SK-N-SH (cell line): ENCODE measurements at regions not wholly inside any gene's neighbourhood (a gene's known extent, or its start where the extent isn't known, plus 50 kb on each side); places are given as distances from the start of the nearest gene placed in this dataset.

Experiments
- CTCF ChIA-PET: fragments of 300-600, 350-600 bp; formaldehyde crosslinking; extraction: SDS; loops from one replicate; lab custom pipeline; 2021; lab: Yijun Ruan, JAX
- POLR2A ChIA-PET: fragments of 350-600 bp; sonication (Branson Sonifier 250); formaldehyde crosslinking; extraction: SDS; loops from one replicate; lab custom pipeline; 2020; ENCODE audit warnings: antibody characterized with exemption, inconsistent platforms; lab: Yijun Ruan, JAX
- DNase-seq: peaks from one replicate; pipeline ENCODE4 v3.0.0; 2012
- H2AFZ ChIP-seq: fragments of 200-600 bp; sonication (generic); 2 replicates; pipeline ENCODE4 v1.8.1; 2016; ENCODE audit warnings: antibody characterized with exemption, mild to moderate bottlenecking, low read depth
- H3F3A ChIP-seq: fragments of 200-600 bp; sonication (generic); replicated peaks from 2 replicates; pipeline ENCODE3; 2016; ENCODE audit warnings: antibody characterized with exemption, mild to moderate bottlenecking; ENCODE audit not compliant: insufficient read depth
- H3K27ac ChIP-seq, 2 experiments: fragments of 200-500 bp in 1 of 2; fragments of 200-600 bp in 1 of 2; sonication (Bioruptor generic) in 1 of 2; sonication (generic), shearing (Covaris generic) in 1 of 2; 2 replicates each; pipeline versions ENCODE4 v1.5.1 to v1.6.1; 2014 to 2016; ENCODE audit warnings: low read depth in 2 of 2, inconsistent platforms in 1 of 2, low read length in 1 of 2, mild to moderate bottlenecking in 1 of 2, mixed read lengths in 1 of 2
- H3K27me3 ChIP-seq: fragments of 200-600 bp; sonication (generic), shearing (Covaris generic); 2 replicates; pipeline ENCODE4 v1.6.1; 2016; ENCODE audit warnings: mixed run types; ENCODE audit not compliant: insufficient read depth
- H3K36me3 ChIP-seq, 2 experiments: fragments of 200-500 bp in 1 of 2; fragments of 200-600 bp in 1 of 2; sonication (Bioruptor generic) in 1 of 2; sonication (generic) in 1 of 2; replicated peaks in 1 of 2; 2 replicates each; pipeline versions ENCODE3 to v1.5.1; 2014 to 2016; ENCODE audit warnings: low read length in 1 of 2, mild to moderate bottlenecking in 1 of 2; ENCODE audit not compliant: insufficient read depth in 2 of 2, control insufficient read depth in 1 of 2
- H3K4me1 ChIP-seq, 2 experiments: fragments of 200-500 bp in 1 of 2; fragments of 200-600 bp in 1 of 2; sonication (Bioruptor generic) in 1 of 2; sonication (generic), shearing (Covaris generic) in 1 of 2; 2 replicates each; pipeline versions ENCODE4 v1.5.1 to v1.6.1; 2014 to 2016; ENCODE audit warnings: low read depth in 1 of 2, low read length in 1 of 2, mixed run types in 1 of 2; ENCODE audit not compliant: insufficient read depth in 2 of 2, control insufficient read depth in 1 of 2
- H3K4me2 ChIP-seq: fragments of 200-600 bp; sonication (generic), shearing (Covaris generic); 2 replicates; pipeline ENCODE4 v1.6.1; 2017; ENCODE audit warnings: mixed run types
- H3K4me3 ChIP-seq, 2 experiments: fragments of 200-500 bp in 1 of 2; fragments of 200-600 bp in 1 of 2; sonication (Bioruptor generic) in 1 of 2; sonication (generic), shearing (Covaris generic) in 1 of 2; 2 replicates each; pipeline versions ENCODE4 v1.5.1 to v1.8.1; 2014 to 2016; ENCODE audit warnings: low read depth in 2 of 2, inconsistent platforms in 1 of 2, low read length in 1 of 2, mild to moderate bottlenecking in 1 of 2, mixed read lengths in 1 of 2, moderate library complexity in 1 of 2
- H3K79me2 ChIP-seq: fragments of 200-600 bp; sonication (generic); 2 replicates; pipeline ENCODE4 v1.8.1; 2017; ENCODE audit warnings: mild to moderate bottlenecking; ENCODE audit not compliant: insufficient read depth
- H3K9ac ChIP-seq: fragments of 200-600 bp; sonication (generic); 2 replicates; pipeline ENCODE4 v1.6.1; 2017; ENCODE audit warnings: mixed run types
- H3K9me2 ChIP-seq: fragments of 200-600 bp; sonication (generic); 2 replicates; pipeline ENCODE4 v1.6.1; 2017; ENCODE audit warnings: mixed run types
- H3K9me3 ChIP-seq: fragments of 200-600 bp; sonication (generic); 2 replicates; pipeline ENCODE4 v1.6.1; 2017; ENCODE audit warnings: mixed run types, mild to moderate bottlenecking, moderate library complexity
- H4K20me1 ChIP-seq: fragments of 200-600 bp; sonication (generic); 2 replicates; pipeline ENCODE4 v1.6.1; 2017; ENCODE audit warnings: mild to moderate bottlenecking, mixed run types; ENCODE audit not compliant: insufficient read depth
- CHD2 ChIP-seq: fragments of 150-350 bp; IDR thresholded peaks from 2 replicates; pipeline ENCODE4 v1.6.1; 2018; ENCODE audit warnings: low read length; ENCODE audit not compliant: partially characterized antibody
- FOSL2 ChIP-seq: IDR thresholded peaks from 2 replicates; pipeline ENCODE4 v1.4.0; 2012; ENCODE audit warnings: low read depth, mild to moderate bottlenecking, moderate library complexity, borderline replicate concordance
- FOXJ3 ChIP-seq: sonication (generic); formaldehyde crosslinking; IDR thresholded peaks from 2 replicates; pipeline ENCODE4 v1.5.1; 2020; ENCODE audit warnings: mild to moderate bottlenecking, missing genetic modification reagents
- GATA2 ChIP-seq: sonication (generic); formaldehyde crosslinking; IDR thresholded peaks from 2 replicates; pipeline ENCODE4 v1.5.0; 2020; ENCODE audit warnings: mild to moderate bottlenecking, missing genetic modification reagents
- JUND ChIP-seq: IDR thresholded peaks from 2 replicates; pipeline ENCODE4 v1.4.0; 2012
- NFIC ChIP-seq: IDR thresholded peaks from 2 replicates; pipeline ENCODE4 v1.4.0; 2012; ENCODE audit warnings: borderline replicate concordance
- NRF1 ChIP-seq: IDR thresholded peaks from 2 replicates; pipeline ENCODE4 v1.6.1; 2012; ENCODE audit warnings: low read depth, mild to moderate bottlenecking, low read length
- POLR2AphosphoS5 ChIP-seq: IDR thresholded peaks from 2 replicates; pipeline ENCODE4 v1.6.1; 2012; ENCODE audit warnings: low read depth, low read length
- RAD21 ChIP-seq: IDR thresholded peaks from 2 replicates; pipeline ENCODE4 v1.6.1; 2012; ENCODE audit warnings: mild to moderate bottlenecking, low read length
- SIN3A ChIP-seq: IDR thresholded peaks from 2 replicates; pipeline ENCODE4 v1.6.1; 2012; ENCODE audit warnings: low read depth, mild to moderate bottlenecking, low read length, moderate library complexity, borderline replicate concordance
- TAF1 ChIP-seq: IDR thresholded peaks from 2 replicates; pipeline ENCODE4 v1.6.1; 2012; ENCODE audit warnings: low read depth, mild to moderate bottlenecking, low read length, moderate library complexity, borderline replicate concordance
- TEAD4 ChIP-seq: IDR thresholded peaks from 2 replicates; pipeline ENCODE4 v1.4.0; 2012; ENCODE audit warnings: mild to moderate bottlenecking, borderline replicate concordance; ENCODE audit not compliant: insufficient read depth
- WGBS: methylation state at CpG from one replicate; pipeline ENCODE4 v1.1.6; 2017; ENCODE audit warnings: low lambda C conversion rate; 5-methylcytosine and 5-hydroxymethylcytosine counted together
- TF ChIP-seq, protein P1 (sequence below): fragments of 150-350 bp; IDR thresholded peaks from 2 replicates; pipeline ENCODE4 v1.6.1; 2016; ENCODE audit warnings: mild to moderate bottlenecking, low read depth, low read length
- TF ChIP-seq, protein P2 (sequence below): IDR thresholded peaks from 2 replicates; pipeline ENCODE4 v1.6.1; 2012; ENCODE audit warnings: mild to moderate bottlenecking, low read depth, low read length, moderate library complexity
- TF ChIP-seq, protein P3 (sequence below): IDR thresholded peaks from 2 replicates; pipeline ENCODE4; 2012
- TF ChIP-seq, protein P4 (sequence below): IDR thresholded peaks from 2 replicates; pipeline ENCODE4 v1.4.0; 2012; ENCODE audit warnings: low read depth
- TF ChIP-seq, protein P5 (sequence below): fragments of 200-600 bp; sonication (generic); IDR thresholded peaks from 2 replicates; pipeline ENCODE4 v1.6.1; 2017; ENCODE audit warnings: antibody characterized with exemption, mild to moderate bottlenecking, moderate library complexity

DNA sequence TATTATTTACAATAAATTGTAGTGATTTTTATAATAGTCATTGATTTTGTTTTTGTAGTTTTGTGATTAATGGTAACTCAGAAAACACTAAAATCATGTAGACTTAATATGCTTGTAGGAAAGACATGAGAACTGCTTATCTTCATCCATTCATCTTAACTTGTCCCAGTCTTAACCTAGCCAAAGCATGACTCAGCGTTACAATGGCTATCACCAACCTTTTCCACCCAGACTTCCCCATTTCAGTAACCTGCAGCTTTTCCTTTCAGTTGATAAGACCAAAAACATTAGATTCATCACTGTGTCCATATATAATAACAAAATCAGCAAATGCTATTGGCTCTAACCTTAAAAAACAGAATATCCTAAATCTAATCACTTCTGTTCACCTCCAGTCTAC, 106.2 kb upstream of the KLF8 start:
- H4K20me1 ChIP-seq = no peaks in the 10 kb centered on the region
- no peak overlapping the region for H2AFZ ChIP-seq
- no peaks in the 10 kb centered on the region for H3F3A ChIP-seq
- H3K4me3 ChIP-seq = no peak overlapping the region
- H3K4me2 ChIP-seq = no peak overlapping the region
- H3K27me3 ChIP-seq = no peaks in the 10 kb centered on the region
- H3K4me1 ChIP-seq = no peaks in the 10 kb centered on the region
- H3K9me2 ChIP-seq = no peaks in the 10 kb centered on the region
- H3K9ac ChIP-seq = no peak overlapping the region
- H3K9me3 ChIP-seq = no peaks in the 10 kb centered on the region
- CTCF ChIA-PET = no interaction called here
- H3K27ac ChIP-seq = no peak overlapping the region
- TF ChIP-seq RAD21 = no peak
- no peak for TF ChIP-seq JUND
- TF ChIP-seq TEAD4 = no peak
- TF ChIP-seq, protein P1, sequence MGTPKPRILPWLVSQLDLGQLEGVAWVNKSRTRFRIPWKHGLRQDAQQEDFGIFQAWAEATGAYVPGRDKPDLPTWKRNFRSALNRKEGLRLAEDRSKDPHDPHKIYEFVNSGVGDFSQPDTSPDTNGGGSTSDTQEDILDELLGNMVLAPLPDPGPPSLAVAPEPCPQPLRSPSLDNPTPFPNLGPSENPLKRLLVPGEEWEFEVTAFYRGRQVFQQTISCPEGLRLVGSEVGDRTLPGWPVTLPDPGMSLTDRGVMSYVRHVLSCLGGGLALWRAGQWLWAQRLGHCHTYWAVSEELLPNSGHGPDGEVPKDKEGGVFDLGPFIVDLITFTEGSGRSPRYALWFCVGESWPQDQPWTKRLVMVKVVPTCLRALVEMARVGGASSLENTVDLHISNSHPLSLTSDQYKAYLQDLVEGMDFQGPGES = no peak
- TF ChIP-seq TAF1 = no peak
- TF ChIP-seq, protein P2, sequence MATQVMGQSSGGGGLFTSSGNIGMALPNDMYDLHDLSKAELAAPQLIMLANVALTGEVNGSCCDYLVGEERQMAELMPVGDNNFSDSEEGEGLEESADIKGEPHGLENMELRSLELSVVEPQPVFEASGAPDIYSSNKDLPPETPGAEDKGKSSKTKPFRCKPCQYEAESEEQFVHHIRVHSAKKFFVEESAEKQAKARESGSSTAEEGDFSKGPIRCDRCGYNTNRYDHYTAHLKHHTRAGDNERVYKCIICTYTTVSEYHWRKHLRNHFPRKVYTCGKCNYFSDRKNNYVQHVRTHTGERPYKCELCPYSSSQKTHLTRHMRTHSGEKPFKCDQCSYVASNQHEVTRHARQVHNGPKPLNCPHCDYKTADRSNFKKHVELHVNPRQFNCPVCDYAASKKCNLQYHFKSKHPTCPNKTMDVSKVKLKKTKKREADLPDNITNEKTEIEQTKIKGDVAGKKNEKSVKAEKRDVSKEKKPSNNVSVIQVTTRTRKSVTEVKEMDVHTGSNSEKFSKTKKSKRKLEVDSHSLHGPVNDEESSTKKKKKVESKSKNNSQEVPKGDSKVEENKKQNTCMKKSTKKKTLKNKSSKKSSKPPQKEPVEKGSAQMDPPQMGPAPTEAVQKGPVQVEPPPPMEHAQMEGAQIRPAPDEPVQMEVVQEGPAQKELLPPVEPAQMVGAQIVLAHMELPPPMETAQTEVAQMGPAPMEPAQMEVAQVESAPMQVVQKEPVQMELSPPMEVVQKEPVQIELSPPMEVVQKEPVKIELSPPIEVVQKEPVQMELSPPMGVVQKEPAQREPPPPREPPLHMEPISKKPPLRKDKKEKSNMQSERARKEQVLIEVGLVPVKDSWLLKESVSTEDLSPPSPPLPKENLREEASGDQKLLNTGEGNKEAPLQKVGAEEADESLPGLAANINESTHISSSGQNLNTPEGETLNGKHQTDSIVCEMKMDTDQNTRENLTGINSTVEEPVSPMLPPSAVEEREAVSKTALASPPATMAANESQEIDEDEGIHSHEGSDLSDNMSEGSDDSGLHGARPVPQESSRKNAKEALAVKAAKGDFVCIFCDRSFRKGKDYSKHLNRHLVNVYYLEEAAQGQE = no peak
- TF ChIP-seq CHD2 = no peak
- TF ChIP-seq, protein P3, sequence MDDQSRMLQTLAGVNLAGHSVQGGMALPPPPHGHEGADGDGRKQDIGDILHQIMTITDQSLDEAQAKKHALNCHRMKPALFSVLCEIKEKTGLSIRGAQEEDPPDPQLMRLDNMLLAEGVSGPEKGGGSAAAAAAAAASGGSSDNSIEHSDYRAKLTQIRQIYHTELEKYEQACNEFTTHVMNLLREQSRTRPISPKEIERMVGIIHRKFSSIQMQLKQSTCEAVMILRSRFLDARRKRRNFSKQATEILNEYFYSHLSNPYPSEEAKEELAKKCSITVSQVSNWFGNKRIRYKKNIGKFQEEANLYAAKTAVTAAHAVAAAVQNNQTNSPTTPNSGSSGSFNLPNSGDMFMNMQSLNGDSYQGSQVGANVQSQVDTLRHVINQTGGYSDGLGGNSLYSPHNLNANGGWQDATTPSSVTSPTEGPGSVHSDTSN = no peak
- no peak for TF ChIP-seq NFIC
- no peak for TF ChIP-seq FOXJ3 (CRISPR knock-in tag)
- no peak for TF ChIP-seq NRF1
- no peak for TF ChIP-seq FOSL2
- TF ChIP-seq, protein P4, sequence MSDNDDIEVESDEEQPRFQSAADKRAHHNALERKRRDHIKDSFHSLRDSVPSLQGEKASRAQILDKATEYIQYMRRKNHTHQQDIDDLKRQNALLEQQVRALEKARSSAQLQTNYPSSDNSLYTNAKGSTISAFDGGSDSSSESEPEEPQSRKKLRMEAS = no peak
- no peak for TF ChIP-seq POLR2AphosphoS5
- TF ChIP-seq, protein P5, sequence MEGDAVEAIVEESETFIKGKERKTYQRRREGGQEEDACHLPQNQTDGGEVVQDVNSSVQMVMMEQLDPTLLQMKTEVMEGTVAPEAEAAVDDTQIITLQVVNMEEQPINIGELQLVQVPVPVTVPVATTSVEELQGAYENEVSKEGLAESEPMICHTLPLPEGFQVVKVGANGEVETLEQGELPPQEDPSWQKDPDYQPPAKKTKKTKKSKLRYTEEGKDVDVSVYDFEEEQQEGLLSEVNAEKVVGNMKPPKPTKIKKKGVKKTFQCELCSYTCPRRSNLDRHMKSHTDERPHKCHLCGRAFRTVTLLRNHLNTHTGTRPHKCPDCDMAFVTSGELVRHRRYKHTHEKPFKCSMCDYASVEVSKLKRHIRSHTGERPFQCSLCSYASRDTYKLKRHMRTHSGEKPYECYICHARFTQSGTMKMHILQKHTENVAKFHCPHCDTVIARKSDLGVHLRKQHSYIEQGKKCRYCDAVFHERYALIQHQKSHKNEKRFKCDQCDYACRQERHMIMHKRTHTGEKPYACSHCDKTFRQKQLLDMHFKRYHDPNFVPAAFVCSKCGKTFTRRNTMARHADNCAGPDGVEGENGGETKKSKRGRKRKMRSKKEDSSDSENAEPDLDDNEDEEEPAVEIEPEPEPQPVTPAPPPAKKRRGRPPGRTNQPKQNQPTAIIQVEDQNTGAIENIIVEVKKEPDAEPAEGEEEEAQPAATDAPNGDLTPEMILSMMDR = no peak
- no peak for TF ChIP-seq SIN3A
- TF ChIP-seq GATA2 (CRISPR knock-in tag) = no peak
- TF ChIP-seq, all 33 proteins: peak for 0
- Histone ChIP-seq H3K36me3 (no peaks in the 10 kb centered on the region), H3K79me2 (no peaks in the 10 kb centered on the region)
- WGBS = 0% methylated on average over 1 of the region's 1 CpG
- POLR2A ChIA-PET = no interaction called here
- no peak for DNase-seq
